Brain pericyte (primary cell): ENCODE measurements at regions not wholly inside any gene's neighbourhood (a gene's known extent, or its start where the extent isn't known, plus 50 kb on each side); places are given as distances from the start of the nearest gene placed in this dataset.
"Not testable (repeated sequence)": the region's sequence is repeated elsewhere in the genome, so short reads cannot be mapped to it uniquely, and the experiment has no call there.

Experiments
- DNase-seq: peaks from one replicate; pipeline ENCODE4 v3.0.0-alpha.2; 2012; ENCODE audit warnings: low read depth, low spot score

DNA sequence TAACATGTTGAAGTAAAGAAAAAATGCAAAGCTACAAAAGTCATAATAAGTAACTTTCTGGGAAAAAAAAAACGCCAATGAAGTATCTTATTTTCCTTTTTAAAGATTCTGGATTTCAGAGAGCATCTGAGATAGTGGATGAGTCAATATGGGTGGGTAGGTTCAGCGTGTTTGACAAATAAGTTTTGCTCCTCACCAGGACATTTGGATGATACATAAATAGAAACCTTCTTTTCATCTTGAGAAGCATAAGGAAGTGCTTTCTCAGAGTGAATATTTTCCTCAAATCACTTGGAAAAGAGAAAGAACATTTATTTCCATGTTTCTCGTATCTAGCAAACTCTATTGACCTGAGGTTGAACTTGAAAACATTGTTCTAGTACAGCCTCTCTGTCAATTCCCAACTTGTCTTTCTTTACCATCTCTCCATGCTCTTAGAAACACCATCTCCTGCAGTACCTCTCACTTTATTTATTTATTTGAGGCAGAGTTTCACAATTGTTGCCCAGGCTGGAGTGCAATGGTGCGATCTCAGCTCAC, 463.2 kb downstream of the KLF5 start:
- no peak for DNase-seq

DNA sequence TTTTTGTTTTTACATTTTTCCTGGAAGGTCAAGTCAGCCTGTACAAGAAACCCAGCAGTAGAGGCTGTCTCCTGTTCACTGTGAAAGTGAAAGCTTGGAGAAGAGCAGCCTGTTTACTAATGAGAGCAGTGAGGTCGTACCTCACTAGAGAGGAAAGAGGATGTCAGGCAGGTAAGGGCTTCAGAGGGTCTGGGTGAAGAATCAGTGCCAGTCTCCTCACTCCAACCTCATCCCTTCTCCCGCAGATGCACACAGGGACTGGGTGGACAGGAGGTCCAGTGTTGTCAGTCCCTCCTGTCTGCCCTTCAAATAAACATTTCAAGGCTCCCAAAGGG, 462.5 kb downstream of the KLF5 start:
- DNase-seq: no peak

DNA sequence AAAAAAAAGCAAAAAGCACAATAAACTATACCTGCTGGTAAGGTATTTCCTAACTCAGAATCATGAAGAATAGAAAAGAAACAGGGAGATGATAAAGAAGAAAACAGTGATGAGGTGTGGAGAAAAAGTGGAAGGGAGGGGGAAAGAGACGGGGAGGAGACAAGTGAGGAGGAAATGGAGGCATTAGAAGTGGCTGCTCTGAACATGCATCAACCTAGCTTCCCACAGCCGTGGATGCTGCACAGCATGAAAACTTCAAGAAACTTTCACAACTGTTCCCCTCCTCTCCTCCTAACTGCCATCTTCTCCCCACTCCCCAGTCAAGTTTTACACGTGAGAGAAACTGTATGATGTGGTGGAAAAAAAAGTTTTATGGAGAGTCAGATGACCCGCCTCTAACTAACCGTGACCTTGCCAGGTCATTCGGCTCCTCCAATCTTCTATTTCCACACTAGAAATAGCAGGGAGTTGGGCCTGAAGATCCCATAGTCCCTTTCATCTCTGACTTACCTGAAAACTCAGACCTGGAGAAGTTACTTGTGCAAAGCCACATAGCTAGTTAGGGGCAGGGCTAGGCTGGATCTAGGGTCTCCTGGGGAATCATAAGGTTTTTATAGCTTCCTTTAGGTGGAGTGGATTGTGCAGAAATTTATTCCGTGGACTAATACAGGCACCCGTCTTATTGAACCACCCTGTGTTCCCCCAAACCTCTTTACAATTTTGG, 461.9 kb downstream of the KLF5 start:
- DNase-seq: no peak

DNA sequence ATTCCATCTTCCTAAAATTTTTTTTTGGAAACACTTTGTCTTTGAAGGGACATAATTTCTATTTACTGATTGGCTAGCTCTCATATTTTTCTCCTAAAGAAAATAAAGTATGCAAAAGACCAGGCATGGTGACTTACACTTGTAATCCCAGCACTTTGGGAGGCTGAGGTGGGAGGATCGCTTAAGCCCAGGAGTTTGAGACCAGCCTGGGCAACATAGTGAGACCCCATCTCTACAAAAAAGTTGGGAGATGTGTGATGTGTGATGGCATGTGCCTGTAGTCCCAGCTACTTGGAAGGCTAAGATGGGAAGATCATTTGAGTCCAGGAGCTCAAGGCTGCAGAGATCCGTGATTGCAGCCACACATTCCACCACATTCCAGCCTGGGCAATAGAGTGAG, 461.3 kb downstream of the KLF5 start:
- not testable (repeated sequence) for DNase-seq

DNA sequence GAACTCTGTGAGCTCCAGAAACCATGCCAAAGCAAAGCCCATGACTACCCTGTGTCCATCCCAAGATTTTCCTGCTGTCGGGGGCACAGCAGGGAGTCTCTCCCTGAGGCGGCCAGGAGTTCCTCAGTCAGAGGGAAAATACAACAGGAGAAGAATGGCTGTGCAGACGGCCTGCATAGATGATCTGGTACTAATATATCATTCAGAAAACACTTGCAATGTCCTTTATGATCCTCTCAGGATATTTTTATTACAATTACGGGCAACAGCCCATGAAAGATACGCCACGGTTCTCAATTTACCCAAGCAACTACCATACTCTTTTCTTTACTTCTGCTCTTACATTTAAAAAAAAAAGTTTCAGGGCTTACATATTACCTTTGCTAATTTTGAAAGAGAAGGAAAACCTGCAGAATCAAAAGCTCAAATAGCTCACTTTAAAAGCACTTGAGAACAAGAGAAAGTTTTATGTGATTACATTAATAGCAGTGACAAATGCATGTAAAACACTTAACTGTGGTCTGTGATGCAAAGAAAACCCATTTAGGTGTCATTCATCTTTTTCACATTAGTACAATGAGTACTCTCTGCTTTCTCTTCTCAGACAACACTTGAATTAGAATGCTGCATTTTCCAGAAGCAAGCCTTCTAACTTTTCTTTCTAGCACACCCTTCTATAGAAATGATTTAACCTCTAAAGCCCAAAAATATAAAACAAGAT, 460.8 kb downstream of the KLF5 start:
- no peak for DNase-seq

DNA sequence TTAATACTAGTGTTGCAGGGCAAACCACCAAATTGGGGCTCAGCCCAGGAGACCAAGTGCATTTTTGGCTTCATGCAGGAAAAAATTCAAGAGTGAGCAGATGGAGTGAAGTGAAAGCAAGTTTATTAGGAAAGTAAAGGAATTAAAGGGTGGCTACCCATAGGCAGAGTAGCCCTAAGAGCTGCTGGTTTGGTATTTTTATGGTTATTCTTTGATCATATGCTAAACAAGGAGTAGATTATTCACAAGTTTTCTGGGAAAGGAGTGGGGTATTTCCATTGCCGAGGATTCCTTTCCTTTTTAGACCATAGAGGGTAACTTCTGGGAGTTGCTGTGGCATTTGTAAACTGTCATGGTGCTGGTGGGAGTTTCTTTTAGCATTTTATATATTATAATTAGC, 459.0 kb downstream of the KLF5 start:
- DNase-seq: no peak

DNA sequence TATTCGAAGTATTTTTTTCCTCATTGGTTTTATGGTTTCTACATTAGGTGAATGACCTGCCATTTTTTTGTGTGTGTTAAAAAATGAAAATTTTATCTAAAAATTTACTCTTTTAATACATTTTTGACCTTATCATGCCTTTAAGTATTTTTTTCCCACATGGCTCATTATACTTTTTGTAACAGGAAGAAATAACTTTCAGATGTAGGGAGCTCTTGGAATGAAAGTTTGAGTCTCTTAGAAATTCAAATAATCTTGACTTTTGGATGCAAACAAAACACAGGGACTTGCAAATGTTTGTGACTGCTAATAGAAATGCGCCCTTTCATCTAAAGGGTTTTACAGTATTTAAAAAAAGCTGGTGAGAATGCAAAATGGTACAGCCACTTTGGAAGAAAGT, 457.9 kb downstream of the KLF5 start:
- no peak for DNase-seq

DNA sequence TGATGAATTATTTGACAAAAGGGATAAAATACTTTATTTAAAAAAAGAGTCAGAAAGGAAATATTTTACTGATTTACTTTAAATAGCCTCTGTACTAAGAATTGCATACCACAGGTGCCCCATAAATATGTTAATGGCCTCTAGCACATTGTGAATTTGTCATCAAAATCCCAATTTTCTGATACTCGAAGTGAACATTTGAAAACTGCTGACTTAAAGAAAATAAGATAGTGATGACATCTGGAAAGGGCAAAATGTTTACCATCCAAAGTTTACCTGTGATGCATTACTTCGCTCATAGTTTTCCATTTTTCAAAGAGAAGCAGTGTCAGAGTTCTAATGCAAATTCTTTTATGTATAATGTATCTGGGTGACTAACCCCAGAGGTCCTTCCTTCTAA, 455.4 kb downstream of the KLF5 start:
- no peak for DNase-seq

DNA sequence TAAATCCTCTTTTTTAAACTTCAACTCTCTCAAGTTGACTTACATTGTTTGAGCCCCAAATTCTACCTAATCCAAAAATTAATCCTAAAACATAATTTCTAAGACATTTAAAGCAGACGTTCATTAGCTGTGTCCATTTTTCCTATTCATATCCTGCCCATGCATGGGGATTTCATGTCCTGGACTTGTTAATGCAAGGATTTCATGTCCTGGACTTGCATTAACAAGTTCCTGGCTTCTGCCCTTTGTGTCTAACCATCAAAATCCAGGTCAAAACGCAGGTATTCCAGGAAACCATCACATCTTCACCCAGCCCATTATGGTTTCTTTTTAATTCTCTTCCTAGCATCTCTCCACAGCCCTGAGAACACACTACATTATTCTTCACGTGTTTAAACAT, 454.9 kb downstream of the KLF5 start:
- DNase-seq: no peak

DNA sequence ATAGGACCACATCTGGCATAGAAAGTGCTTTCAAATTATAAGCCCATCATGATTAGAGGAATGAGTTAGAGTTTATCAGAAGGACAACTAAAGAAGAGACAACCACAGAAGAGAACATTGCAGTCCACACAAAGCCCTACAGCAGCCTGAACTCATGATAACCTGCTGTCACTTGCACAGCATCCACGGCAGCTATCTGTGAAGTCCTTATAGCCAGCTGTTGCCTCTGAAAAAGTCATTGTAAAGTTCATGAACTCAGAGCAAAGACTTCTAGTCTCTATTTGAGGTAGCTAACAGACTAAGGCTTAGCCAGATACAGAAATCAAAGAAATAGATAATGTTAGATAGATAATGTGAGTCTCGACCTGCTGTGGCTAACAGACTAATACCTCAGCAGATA, 450.0 kb downstream of the KLF5 start:
- no peak for DNase-seq

DNA sequence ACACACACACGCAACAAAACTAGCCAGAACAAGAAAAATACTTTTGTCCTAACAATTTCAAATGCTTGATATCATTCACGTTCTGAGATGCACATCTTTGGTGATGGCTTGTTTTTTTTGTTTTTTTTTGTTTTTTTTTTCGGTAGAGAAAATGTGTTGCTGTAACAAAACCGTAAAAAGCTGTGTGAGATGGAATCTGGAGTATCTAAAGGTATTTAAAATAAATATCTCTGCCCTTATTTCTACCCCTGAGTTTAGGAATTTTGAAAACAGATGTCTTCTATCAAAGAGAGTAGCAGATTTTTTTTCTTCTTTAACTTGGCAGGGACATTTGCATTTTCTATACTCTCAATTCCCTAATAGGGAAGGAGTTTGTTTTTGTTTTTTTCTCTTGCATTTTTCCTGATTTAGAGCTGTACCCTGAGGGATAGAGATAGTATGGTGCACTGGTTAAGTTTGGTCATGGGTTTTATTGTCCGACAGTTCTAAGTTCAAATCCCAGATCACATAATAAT, 446.6 kb downstream of the KLF5 start:
- no peak for DNase-seq

DNA sequence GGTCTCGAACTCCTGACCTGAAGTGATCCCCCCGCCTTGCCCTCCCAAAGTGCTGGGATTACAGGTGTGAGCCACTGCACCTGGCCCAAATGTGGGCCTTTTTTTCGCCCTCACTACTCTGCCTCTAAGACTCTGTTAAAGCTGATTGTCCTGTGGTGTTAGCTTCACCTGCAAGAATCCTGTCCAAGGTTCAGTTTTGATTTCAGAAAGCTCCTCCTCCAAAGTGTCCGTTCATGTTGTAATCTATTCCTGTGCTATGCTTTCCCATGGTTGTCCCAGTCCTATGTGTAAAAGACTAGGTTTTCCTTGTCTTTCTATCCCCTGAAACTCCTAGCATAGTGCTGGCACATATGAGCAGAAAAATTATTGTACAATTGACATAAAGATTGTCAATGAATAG, 440.9 kb downstream of the KLF5 start:
- DNase-seq: no peak

DNA sequence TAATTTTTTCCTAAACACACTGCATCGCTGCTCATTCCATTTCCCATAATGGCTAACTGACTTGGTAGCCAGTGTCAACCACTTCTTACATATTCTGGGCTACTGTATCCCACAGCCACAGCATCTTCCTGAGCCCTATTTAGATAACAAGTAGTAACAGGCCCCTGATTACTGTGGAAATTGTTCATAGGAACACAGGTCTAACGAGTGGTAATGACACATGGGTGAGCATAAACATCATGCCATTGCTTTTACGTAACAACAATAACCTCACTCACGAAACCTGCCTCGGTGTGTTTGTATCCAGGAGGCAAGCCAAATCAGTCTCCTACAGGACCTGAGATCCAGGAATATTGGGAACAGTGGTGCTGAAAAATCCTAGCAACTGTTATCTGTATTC, 438.6 kb downstream of the KLF5 start:
- no peak for DNase-seq

DNA sequence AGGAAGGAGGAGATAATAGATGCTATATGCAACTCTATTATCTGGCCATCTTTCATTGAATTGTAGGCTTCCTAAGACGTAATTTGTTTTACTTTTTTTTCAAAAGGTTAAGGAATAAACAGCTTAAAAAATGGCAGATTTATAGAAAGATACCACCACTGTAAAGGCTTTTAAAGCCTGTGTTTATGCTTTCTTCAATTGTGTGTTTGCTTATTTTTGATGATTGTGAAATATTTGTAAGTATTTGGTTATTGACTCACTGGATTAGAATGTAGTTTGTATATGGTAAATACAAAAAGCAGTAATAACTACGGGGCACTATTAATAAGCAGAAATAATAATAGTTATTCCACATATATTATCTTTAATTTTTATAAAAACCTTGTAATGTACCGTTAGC, 437.9 kb downstream of the KLF5 start:
- DNase-seq: no peak

DNA sequence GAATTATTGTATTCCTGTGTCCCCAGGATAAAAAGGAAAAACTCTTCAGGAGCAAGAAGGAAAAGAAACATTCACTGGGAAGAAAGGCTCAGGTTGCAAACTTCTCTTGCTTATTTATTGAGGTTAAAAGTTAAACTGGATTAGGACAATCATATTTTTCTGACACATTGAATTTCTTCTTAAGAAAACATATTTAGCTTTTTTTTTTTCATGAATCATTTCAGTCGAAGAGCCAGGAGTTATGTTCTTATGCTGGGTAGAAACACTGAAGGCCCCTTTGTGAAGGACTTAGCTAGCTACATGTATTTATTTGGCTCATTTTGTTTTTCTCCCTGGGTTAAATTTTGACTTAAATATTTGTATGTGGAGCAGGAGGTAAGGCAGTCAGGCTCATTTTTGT, 434.0 kb downstream of the KLF5 start:
- no peak for DNase-seq

DNA sequence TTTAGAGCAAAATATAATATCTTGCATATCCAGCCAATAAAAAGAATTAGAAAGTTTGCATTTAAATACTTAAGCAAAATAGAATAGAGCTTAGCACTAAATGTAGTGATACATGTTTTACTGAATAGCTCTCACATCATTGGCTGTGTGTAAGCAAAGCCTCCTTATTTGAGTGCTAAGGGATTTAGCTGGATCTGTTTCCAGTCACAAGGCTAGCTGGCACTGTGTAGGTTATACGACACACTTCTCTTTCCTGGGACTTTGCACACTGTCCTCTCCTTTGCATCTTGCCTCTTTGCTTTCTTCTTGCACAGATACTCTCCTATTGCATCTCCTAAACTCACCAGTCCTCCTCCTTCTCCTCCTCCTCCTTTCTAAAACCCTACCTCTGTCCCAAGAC, 423.8 kb downstream of the KLF5 start:
- DNase-seq: no peak

DNA sequence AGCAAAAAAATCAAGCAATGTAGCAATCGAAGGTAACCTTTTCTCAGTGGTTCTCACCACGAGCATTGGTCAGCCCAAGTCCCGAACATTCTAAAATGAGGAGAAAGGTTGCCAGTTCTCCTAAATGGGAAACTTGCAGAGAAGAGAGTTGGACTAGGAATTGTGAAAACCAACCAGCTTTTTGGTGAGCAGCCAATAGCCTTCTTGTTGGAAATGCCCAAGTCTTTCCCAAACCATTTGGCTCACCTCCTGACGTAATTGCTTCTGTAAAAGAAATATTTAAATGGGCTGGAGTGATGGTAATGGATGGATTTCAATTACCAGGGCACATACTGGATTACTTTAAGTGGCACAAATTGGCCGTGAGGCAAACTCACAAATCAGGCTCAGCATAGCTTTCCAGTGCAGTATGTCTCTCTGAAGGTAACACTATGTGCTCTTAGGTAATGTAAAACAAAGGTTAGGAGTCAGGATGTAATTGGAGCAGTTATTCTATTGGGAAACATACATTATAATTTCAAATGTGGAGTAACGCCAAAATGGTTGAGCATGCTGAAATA, 423.2 kb downstream of the KLF5 start:
- DNase-seq: no peak

DNA sequence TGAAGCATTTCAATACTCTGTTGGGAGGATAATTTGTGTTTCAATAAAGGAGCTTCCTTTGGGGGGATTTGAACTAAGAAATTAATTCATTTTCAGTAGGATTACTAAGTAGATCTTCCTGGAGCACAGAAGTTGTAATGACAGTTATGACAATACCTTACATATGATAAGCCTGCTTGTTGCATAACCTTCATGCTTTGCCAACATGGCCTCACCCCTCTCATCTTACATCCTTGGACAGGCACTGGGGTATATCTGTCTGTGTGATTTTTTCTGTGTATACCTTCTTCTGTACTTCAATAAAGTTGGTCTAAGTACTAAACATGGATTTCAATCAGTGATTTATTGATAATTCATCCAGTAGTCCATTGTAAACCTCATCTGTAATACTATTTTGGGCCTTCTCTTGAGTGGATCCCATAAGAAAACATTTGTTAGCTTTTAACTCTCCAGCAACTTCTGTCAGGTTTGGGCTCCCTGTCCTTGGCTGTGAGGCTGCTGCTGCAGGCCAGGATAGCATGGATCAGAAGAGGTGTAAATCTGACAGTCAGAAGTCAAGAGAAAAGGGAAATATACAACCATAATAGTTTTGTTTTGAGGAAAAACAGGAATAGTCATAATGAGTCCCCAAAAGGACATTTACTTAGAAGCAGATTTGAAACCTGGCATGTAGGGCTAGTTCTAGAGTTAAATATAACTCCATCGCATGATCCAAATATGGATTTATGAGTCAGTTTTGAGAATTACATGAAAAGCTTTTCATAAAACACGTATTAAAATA, 422.2 kb downstream of the KLF5 start:
- no peak for DNase-seq

DNA sequence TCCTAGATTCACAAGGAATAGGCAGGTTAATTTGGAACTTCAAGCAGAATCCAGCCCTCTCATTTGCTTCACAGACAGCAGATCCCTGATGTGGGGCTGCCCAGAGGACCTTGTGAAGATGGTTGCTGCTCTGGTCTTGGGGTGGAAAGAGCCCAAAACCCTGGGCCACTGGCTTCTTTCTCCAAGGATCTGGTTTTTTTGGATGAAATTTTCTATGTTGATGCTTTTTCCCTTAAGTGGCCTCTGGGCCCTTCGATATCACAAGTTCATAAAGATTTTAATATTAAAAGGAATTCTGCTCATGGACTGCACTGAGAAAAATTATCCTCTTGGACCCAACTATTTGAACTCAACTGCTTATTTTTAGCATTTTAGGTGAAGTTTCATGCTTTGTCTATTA, 421.1 kb downstream of the KLF5 start:
- no peak for DNase-seq

DNA sequence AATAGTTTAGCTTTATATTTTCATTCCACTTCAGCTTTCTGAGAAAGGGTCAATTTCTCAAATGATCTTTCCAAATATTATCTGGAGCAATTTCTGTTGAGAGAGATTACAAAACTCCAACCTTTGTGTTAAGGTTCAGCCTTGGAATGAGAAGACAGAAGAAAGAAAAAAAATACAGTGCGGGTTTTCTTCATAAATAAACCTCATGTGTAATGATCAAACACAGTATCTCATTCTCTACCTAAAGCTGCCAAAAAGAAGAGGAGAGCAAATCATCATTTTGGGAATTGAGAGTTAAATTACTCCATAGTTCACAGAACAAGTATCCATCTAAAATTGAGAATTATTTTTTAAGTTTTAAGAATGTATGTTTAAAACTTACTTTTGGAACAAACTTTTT, 420.5 kb downstream of the KLF5 start:
- DNase-seq: no peak

DNA sequence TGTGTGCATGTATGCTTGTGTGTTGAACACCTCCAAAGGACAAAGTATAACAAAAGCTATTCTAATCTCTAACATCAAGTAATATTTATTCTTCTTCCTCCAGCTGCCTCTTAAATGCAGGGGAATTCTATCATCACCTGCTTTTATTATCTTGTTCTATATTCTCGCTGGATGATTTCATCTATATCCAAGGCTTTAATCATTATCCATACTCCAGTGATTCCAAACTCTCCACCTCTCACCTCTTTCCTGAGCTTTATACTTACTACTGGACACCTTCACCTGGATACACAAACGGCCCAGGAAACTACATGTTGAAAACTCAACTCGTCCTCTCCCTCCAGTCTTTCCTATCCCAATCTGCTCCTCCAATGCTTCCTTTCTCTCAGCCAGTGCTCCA, 418.6 kb downstream of the KLF5 start:
- no peak for DNase-seq

DNA sequence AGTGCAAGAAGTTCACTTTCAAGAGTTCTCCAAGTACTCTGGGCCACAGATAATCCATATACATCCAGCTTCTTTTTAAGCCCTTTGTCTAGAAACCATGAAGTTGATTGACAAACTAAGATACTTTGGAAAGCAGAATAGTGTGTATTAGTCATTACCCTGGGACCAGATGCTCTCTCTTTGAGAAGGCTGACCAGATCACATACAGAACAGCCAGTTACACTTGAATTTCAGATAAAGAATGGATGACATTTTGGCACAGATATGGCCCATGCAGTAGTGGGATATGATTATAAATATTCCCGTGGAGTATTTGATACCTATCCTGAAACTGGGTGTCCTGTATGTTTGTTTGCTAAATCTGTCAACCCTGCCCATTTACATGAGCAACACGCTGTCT, 414.2 kb downstream of the KLF5 start:
- DNase-seq: no peak
